ENCODE measurements at regions not wholly inside any gene's neighbourhood (a gene's known extent, or its start where the extent isn't known, plus 50 kb on each side); places are given as distances from the start of the nearest gene placed in this dataset.
A peak's percentile ranks its signal among the peaks of the same experiment; 100 is the strongest.
"Not testable (repeated sequence)": the region's sequence is repeated elsewhere in the genome, so short reads cannot be mapped to it uniquely, and the experiment has no call there.

DNA sequence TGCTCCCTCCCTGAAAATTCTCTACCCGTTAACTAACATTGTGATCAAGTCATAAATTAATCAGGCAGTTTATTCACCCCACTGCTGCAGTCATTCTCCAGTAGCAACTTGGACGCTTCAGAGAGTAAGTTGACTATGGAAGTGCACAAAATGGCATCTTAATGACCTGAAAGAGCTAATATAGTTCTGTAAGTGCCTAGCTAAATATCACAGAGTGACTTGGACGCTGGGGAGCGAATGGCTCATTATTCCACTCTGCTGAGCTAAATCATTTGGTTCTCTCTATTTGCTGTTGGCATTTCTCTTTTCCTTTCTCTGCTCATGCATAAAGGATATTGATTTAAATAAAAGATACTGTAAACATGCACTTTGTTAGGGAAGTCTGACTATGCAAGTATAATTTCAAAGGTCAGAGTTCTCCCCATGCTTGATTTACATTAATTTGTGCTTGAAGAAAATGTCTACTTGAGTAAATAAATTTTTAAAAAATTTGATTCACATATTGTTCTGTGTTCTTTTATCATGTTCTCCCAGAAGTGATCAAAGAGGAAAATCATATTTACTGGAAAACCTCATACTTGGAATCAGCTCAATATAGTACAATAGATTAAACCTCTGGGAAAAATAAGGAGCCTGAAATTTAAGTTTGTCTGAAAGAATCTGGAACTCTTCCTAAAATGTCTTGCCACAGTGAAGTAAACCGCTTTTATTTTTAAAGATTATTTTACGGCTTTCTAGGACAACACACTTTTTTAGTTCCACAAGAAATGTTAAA lies 169.5 kb upstream of the HAPLN1 start:
- no peak for DNase-seq (ENCODE audit: extremely low spot score, insufficient read length, low read depth)
- FAIRE-seq = no peak

DNA sequence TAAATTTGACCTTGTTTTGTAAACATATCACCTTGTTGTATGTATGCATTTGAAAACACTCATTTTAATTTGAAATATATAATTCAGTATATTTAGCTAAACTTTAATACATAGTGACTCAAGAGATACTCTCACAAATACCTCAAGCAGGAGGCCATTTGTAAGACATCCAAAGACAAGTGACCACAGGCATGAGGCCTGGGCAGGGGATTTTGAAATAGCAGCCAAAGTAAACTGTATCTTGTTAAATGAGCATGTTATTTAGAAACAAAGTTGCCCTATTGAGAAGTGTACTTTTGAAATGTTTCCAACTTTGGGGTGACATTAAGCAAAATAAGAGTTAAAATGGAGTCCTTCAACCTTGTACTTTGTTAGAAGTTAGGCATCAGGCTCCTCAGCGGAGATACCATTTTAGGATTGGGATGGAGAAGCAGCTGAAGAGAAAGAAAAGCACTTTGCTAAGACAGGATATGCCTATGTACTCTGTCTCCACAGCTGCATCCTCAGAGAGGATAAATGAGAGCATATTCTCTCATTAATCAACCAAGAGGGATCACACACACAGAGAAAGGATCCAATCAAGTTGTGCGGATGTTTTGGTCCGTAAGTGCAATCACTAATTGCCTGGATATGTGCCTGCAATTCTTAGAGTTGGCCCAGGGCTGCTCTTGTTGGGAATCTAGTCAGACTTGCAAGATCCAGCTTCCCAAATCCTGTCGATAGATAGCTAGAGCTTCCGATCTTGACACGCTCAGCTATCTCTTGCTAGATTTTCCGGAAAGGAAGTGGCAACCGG lies 157.5 kb upstream of the HAPLN1 start:
- no peak for FAIRE-seq
- no peak for DNase-seq (ENCODE audit: extremely low spot score, insufficient read length, low read depth)

DNA sequence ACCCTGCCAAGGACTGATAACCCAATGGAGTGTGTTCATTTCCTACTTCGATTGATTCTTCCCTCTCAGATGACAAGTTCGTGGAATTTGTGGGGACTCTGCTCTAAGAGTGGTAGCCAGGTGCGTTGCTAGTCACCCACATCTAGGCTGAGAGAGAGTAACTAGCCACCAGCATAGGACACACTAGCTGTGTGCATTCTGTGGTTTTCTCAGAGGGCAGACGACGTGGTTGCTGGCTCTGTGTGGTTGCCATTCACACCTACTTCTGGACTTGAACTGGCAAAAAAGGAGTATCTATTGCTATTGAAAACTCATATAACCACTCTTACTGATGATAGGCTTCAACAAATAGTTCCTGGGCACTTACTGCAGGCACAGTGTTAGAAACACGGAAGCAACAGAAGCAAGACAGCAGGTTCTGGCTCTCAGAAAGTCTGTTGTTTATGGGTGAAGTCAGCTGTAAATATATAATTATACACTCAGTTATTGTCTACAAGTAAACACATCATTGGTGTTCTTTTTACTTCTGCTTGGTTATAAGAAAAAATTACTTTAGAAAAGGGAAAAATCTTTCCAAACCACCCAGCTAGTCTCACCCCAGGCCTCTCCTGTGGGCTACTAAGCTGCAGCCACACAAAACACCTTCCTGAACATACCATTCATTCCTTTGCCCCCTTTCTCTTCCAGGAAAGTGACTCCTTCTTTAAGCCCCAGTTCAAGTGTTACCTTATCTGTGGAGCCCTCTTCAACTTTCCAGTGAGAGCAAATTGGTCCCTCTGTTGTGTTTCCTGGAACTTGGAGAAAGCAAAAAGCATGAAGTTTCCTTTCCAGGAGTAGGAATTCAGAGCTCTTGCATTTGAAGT lies 151.1 kb upstream of the HAPLN1 start:
- FAIRE-seq (no peak), DNase-seq (ENCODE audit: extremely low spot score, insufficient read length, low read depth) (no peak)

DNA sequence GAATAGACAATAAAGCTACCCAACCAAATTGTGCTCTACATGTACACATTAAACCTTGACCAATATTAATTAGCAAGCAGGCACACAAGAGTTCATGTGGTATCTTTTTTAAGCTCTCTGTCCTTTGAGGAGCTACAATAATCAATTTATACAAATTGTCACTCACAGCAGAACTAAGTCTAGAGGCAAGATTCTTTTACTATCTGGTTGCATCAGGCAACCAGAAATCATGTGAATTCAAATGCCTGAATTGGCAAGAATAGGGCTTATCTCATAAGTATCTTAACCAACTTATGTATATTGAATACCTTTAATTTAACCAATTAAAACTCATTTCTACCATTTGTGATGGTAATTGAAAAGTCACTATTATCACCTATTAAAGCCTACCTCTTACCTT lies 145.5 kb upstream of the HAPLN1 start:
- FAIRE-seq = no peak

DNA sequence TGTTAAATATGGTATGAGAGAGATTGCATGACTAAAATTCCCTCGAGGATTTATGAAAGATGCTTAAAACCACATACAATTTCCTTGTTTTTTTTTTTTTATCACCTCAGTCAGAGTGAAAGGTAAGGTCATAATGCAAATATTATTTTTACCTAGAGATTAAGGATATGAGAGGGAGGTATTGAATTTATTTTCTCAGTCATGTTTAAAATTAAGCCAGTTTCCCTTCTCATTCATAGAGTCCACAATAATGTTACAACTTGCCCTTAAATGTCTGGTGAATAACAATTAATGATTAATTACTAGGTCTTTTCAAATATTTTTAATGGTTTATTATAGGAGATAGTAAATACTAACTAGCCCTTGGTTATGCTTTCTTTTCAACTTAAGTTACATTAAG lies 144.9 kb upstream of the HAPLN1 start:
- no peak for FAIRE-seq
- DNase-seq (ENCODE audit: extremely low spot score, insufficient read length, low read depth) = no peak

More for the DNA sequence above, 145.5 kb upstream of the HAPLN1 start:
- no peak for DNase-seq (ENCODE audit: extremely low spot score, insufficient read length, low read depth)

DNA sequence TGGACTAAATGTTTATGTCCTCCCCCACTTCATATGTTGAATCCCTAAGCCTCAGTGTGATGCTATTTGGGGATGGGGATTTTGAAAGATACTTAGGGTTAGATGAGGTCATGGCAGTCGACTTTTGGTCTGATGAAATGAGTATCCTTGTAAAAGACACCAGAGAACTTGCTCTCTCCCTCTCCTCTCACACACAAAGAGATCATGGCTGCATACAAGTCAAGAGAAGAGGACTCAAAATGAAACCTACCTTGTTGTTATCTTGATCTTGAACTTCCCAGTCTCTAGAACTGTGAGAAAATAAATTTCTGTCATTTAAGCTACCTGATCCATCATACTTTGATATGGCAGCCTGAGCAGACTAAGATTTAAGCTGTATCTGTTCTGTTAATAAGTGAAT lies 144.0 kb upstream of the HAPLN1 start:
- FAIRE-seq (no peak), DNase-seq (ENCODE audit: extremely low spot score, insufficient read length, low read depth) (no peak)

DNA sequence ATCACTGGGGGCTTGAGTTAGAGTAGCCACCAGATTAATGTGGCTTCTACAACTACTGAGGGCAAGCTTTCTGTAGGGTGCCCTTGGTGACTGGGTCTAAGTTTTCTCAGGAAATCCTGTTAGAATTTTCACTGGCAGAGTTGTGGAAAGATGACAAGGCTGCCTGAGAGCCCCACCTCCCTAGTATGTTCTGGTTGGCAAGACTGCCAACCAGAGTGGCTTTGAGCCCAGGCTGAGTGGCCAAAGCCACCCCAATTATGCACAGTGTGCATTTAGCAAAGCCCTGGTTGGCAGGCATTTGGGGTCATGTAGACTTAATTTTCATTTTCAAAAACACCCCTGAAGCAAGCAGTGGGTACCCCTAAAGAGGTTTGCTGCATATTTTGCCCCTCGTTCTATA lies 136.7 kb upstream of the HAPLN1 start:
- no peak for FAIRE-seq

DNA sequence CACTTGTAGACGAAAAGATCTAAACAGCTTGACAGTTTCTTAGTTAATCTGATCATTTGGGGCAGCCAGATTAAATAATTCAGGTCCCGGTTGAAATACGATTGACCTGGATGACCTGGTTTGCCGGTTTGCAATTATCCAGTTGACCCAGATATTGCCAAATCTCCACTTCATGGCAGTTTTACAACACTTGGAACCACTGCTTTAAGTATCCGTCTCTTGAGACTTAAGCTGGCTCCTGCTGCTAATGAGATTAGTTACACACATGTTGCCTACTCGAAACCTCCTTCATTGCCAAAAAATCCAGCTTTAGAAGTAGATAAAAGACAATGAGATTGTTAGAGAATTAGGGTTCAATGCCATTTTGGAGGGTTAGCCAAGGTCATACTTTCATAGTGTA lies 136.2 kb upstream of the HAPLN1 start:
- no peak for FAIRE-seq

More for the DNA sequence above, 136.7 kb upstream of the HAPLN1 start:
- no peak for DNase-seq (ENCODE audit: extremely low spot score, insufficient read length, low read depth)

DNA sequence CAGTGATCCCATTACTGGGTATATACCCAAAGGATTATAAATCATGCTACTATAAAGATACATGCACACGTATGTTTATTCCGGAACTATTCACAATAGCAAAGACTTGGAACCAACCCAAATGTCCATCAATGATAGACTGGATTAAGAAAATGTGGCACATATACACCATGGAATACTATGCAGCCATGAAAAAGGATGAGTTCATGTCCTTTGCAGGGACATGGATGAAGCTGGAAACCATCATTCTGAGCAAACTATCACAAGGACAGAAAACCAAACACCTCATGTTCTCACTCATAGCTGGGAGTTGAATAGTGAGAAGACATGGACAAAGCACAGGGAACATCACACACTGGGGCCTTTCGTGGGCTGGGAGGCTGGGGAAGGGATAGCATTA lies 129.8 kb upstream of the HAPLN1 start:
- not testable (repeated sequence) for DNase-seq (ENCODE audit: extremely low spot score, insufficient read length, low read depth); FAIRE-seq

More for the DNA sequence above, 136.2 kb upstream of the HAPLN1 start:
- DNase-seq (ENCODE audit: extremely low spot score, insufficient read length, low read depth) = no peak

DNA sequence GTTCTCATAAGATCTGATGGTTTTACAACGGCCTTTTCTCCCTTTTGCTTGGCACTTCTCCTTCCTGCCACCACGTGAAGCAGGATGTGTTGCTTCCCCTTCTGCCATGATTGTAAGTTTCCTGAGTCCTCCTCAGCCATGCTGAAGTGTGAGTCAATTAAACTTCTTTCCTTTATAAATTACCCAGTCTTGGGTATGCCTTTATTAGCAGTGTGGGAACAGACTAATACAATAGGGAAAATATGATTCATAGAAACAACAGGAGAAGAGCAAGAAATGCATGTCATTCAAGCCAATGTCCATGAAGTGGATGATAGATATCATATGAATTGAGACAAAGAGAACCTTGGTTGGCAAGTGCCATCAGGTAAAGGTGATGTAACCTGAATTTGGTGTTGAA lies 128.3 kb upstream of the HAPLN1 start:
- DNase-seq (ENCODE audit: extremely low spot score, insufficient read length, low read depth) (no peak), FAIRE-seq (peak; percentile 52)

DNA sequence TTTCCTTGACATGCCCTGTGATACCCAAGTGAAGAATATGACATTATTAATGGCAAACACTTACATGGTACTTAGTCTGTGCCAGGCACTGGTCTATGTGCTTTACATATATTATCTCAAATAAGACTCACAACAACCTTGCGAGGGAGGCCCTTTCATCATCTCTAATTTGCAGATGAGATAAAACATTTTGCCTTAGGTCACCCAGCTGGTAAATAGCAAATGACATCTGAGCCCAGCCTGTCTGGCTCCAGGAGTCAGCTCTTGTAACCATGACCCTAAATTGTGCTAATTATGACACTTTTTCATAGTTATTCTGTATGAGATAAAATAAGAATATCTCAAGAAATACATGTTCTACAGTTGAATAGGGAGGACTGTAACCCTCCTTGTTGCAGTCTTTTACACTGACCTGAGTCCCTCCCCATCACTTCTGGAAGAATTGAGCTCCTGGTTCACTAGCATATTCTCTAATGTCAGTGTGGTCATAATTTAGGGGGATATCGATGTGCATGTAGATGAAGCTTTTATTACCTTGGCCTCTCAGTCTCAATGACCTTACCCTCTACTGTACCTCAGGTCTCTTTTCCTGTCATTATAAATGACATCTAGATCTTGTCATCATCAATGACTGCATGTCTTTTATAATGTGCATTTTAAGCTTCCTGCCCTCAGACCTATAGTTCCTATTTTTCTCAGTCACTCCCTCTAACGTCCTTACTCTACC lies 126.1 kb upstream of the HAPLN1 start:
- DNase-seq (ENCODE audit: extremely low spot score, insufficient read length, low read depth) (no peak), FAIRE-seq (no peak)

DNA sequence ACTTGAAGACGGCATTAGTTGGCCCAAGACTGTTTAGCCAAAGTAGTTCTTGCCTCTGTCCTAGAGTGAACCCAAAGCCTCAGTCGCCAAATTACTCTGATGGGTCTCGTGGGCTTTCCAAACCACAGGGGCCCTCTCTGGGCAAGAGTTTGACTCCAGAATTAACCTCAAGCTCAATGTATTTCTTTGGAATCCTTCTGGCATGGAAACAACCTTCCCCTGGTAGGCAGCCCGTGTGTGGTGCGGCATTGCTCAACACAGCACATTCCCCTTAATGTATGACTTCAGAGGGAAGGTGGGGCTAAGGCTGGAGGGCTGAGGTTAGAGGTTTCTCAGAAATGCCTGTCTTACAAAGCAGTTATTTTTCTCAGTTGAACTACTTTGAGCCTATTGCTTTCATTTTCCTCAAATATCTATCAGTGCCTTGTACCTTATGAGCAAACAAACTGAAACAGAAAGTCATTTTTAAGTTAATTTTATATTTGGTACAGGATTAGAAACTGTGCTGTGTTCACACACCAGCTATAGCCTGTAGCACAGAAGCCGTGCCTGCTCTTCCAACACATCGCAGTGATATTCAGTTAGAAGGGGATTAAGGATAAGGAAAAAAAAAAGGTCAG lies 123.9 kb upstream of the HAPLN1 start:
- FAIRE-seq (peak; percentile 93), DNase-seq (ENCODE audit: extremely low spot score, insufficient read length, low read depth) (peak; percentile 22)

DNA sequence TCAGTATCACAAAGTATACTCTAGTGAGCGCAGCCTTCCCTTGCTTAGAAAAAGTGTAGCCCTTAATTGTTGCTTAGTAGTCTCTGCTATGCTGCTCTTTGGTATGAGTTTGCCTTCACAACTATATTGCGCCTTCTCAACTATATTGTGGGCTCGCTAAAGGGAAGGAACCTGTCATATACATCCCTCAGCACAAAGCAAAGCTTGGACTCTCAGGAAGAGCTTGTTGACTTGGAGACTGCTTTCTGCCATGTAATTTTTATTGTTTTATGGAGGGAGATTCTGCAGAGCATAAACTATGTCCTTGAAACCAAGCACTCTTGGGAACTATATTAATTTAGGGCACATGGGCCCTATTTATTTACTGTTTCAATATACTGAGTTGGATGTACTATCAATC lies 119.1 kb upstream of the HAPLN1 start:
- no peak for DNase-seq (ENCODE audit: extremely low spot score, insufficient read length, low read depth)
- no peak for FAIRE-seq

DNA sequence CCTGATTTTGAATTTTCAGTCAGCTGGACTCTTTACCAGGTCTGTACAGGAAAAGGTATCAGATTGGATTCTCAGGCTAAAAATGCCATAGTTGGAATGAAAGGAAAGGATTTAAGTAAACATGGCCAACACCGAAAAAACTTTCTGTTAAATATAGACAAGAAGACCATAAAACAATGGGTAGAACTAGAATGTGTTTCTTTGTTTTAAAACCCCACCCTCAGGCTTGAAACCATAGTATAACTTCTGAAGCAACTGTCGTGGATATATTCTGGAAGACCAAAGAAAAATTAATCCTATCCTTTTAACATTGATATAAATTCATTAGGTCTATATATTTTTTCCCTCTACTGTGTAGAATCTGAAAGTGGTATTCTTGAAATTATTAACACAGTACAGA lies 118.6 kb upstream of the HAPLN1 start:
- FAIRE-seq = no peak
- DNase-seq (ENCODE audit: extremely low spot score, insufficient read length, low read depth) = no peak

DNA sequence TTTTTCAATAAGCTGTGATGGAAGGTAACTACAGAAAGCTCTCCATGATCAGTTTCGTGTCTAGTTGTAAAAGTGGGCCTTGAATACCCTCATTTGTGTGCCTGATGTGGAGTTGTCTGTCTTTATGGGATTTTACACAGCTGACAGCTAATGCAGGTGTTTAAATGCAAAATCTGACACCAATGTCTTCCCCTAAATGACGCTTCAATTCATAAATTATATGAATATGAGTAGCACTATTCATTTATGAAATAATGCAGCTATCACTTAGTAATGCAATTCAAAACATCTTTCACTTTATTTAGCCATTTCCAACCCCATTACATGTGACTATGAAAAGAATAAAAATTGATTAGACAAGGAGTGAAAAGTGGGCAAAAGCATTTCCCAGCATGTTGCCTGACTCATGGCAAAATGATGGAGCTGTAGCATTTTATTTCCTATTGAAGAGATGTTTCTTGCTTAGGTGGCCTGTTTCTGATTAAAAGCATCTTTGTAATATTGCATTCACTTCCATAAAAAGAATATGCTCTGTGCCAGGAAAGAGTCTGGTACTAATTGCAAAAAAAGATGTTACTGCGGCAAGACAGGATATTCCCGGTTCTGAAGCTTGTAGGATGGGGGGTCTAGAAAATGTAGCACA lies 116.7 kb upstream of the HAPLN1 start:
- FAIRE-seq = no peak

DNA sequence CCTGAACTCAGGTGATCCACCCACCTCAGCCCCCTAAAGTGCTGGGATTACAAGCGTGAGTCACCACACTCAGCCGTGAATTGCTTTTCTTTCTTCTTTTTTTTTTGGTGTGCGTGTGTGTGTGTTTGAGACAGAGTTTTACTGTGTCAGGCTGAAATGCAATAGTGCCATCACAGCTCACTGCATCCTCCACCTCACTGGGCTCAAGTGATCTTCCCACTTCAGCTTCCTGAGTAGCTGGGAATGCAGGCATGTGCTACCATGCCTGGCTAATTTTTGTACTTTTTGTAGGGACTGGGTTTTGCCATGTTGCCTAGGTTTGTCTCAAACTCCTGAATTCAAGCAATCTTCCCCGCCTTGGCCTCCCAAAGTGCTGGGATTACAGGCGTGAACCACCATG lies 113.7 kb upstream of the HAPLN1 start:
- FAIRE-seq (no peak), DNase-seq (ENCODE audit: extremely low spot score, insufficient read length, low read depth) (no peak)

More for the DNA sequence above, 116.7 kb upstream of the HAPLN1 start:
- DNase-seq (ENCODE audit: extremely low spot score, insufficient read length, low read depth) = no peak

DNA sequence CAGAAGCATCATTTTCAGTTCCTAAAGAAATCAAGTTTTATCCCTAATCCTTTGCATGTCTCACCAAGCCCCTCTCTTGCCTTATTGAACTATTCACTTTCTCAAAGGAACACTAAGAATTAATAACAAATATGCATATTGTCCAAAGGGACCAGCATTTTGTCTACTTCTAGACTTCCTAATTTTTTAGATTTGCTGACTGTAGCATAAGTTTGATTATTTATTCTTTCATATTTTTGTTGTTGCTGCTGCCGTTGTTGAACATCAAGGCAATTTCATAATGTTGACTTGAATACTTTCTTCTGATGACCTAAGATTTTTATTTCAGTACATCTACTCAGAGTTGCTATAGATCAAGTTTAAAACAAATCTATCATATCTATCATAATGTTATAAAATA lies 111.2 kb upstream of the HAPLN1 start:
- DNase-seq (ENCODE audit: extremely low spot score, insufficient read length, low read depth) (no peak), FAIRE-seq (no peak)

DNA sequence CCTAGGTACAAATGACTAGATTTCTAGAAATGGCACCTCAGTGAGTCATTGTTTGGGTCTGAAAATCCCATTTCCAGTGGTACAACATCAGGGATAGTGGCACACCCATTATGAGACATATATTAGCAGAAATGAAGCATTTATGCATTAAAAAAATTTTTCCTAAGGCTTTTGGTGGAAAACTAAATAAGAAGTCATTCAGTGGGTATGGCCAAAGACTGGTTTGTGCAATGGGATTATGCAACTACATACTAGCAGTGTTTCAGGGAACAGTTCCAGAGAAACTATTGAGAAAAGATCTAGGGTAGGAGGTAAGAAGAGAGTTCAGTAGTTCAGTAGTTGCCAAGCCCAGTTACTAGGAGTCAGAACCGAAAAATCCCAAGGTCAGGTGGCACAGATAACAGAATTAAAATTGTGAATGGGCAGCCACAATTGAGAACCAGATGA lies 106.5 kb upstream of the HAPLN1 start:
- FAIRE-seq (no peak), DNase-seq (ENCODE audit: extremely low spot score, insufficient read length, low read depth) (no peak)

DNA sequence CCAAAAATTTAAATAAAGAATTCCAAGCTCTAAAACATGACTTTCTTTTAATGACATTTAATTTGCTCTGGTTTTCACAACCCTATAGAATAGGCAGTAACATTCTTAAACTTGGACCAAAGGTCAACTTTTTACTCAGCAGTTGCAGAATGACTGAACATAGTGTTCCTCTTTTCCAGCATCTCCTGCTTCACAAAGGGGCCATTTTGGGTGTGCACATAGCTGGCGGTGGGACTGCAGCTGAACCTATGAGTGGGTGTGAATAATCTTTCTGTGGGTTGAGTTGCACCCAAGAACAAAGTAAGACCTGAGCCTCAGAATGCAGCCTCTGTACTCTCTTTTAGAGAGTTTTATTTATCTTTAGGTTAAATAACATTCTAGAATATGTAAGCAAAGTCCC lies 96.9 kb upstream of the HAPLN1 start:
- FAIRE-seq (no peak), DNase-seq (ENCODE audit: extremely low spot score, insufficient read length, low read depth) (no peak)
